ENCODE measurements at regions not wholly inside any gene's neighbourhood (a gene's known extent, or its start where the extent isn't known, plus 50 kb on each side); places are given as distances from the start of the nearest gene placed in this dataset.

GRCh38 chr11:92703449-92703830 lies 266.0 kb upstream of the MTNR1B start:
- TF ChIP-seq CTCF (conservative IDR thresholded peaks at IDR 0.05; ENCODE audit: low read depth, low read length) (no peak), EZH2 (IDR thresholded peaks at IDR 0.05; ENCODE audit: low read length, unreplicated experiment) (no peak), EZH2phosphoT487 (IDR thresholded peaks at IDR 0.05; ENCODE audit: borderline replicate concordance, low read length) (no peak)
